GM12872 (cell line): ENCODE measurements at regions not wholly inside any gene's neighbourhood (a gene's known extent, or its start where the extent isn't known, plus 50 kb on each side); places are given as distances from the start of the nearest gene placed in this dataset.

Experiments
- CTCF ChIP-seq: IDR thresholded peaks from 3 replicates; pipeline ENCODE4 v1.5.1; 2011; ENCODE audit warnings: low read depth, mild to moderate bottlenecking, low read length, moderate library complexity; ENCODE audit not compliant: insufficient read depth

- TF ChIP-seq CTCF: no peak
These were observed 130.0 kb upstream of the PTPN1 start for GRCh38 chr20:50379991-50380696.

DNA sequence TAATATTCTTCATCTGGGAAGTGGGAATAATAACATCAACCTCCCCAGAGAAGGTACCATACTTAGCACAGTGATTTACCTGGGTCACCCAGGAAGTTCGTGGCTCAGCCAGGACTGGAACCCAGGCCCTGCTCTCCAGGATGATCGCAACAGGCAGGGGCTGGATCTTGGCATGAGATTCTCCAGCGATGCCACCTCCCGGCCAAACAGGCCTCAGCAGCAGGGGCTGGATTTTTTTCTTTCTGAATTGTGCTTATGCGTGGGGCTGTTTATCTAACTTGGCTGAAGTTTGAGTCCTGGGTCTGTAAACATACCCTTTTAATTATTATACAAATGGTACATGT is 129.5 kb upstream of the PTPN1 start:
- peak; percentile 37; the same call in 2 of the 3 replicates for TF ChIP-seq CTCF

GRCh38 chr20:50381075-50381732 is 129.0 kb upstream of the PTPN1 start:
- no peak for TF ChIP-seq CTCF

GRCh38 chr20:50381771-50382593 is 128.2 kb upstream of the PTPN1 start:
- TF ChIP-seq CTCF: no peak

DNA sequence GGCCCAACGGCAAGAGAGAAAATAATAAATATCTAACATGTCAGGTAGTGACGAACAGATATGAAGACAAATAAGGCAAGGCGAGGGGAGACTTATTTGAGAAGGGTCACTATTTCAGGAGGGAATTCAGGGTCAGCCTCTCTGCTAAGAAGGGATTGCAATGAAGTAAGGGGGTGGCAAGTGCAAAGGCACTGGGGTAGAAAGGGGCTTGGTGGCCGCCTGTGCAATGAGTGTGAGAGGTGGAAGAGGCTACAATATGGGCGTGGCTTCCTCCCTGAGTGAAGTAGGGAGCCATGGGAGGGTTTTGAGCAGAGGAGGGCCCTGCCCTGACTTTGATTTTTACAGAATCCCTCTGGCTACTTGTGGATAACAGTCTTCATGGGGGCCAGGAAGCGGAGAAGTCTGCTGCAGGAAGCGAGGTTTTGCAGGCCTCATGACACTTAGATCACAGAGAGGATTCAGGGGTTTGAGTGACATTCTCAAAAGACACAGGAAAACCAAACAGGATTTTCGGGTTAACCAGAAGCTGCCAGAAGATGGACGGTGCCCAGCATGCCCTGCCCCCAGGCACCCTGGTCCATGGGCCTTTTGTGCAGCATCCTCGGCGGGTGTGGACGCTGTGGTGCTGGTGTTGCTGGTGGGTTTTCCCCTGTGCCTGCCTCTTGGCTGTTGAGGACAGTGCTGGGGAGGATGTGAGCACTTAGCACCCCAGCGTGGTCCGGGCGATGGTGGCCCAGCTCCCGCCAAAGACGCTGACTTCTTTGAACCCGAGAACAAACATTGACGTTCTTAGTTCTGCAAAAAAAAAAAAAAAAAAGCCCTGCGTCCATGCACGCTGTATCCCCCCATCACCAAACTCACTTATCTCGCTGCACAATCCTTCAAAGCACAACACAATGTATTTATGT is 124.2 kb upstream of the PTPN1 start:
- TF ChIP-seq CTCF: no peak

DNA sequence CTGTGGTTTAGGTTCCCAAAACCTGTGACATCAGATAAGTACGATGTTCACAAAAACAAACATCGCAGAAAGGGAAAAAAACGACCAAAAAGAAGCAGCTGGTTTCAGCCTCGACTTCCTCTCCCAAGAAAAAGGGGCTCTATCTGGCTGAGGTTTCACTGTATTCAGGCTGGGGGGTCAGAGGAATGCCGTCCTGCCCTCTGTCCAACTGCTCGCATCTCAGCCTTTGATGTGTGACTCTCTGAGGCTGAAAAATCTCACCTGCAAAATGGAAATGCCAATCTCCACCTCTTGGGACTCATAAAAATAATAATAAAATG is 123.6 kb upstream of the PTPN1 start:
- TF ChIP-seq CTCF: no peak
